H9 (cell line): ENCODE measurements at regions not wholly inside any gene's neighbourhood (a gene's known extent, or its start where the extent isn't known, plus 50 kb on each side); places are given as distances from the start of the nearest gene placed in this dataset.

Source experiments
- DNase-seq: peaks from one replicate; pipeline ENCODE4 v3.0.0-alpha.2; 2017
- H2AFZ ChIP-seq: one replicate; pipeline ENCODE4 v1.6.1; 2013; ENCODE audit warnings: mild to moderate bottlenecking, low read length, control low read depth, moderate library complexity
- H2AK5ac ChIP-seq: 2 replicates; pipeline ENCODE4 v1.6.1; 2013; ENCODE audit warnings: low read length, control low read depth, mixed read lengths; ENCODE audit not compliant: insufficient read length
- H2BK120ac ChIP-seq: one replicate; pipeline ENCODE4 v1.6.1; 2013; ENCODE audit warnings: low read depth, mild to moderate bottlenecking, low read length, control low read depth, inconsistent platforms; ENCODE audit not compliant: poor library complexity, severe bottlenecking
- H2BK12ac ChIP-seq: 2 replicates; pipeline ENCODE4 v1.6.1; 2013; ENCODE audit warnings: low read length, control low read depth, mixed read lengths, low read depth; ENCODE audit not compliant: insufficient read length
- H2BK15ac ChIP-seq: 2 replicates; pipeline ENCODE4 v1.6.1; 2013; ENCODE audit warnings: low read depth, low read length, control low read depth
- H2BK20ac ChIP-seq: one replicate; pipeline ENCODE4 v1.6.1; 2013; ENCODE audit warnings: low read depth, mild to moderate bottlenecking, low read length, control low read depth, inconsistent platforms; ENCODE audit not compliant: poor library complexity, severe bottlenecking
- H2BK5ac ChIP-seq: 2 replicates; pipeline ENCODE4 v1.6.1; 2013; ENCODE audit warnings: low read length, control low read depth, mixed read lengths; ENCODE audit not compliant: insufficient read length
- H3K14ac ChIP-seq: 2 replicates; pipeline ENCODE4 v1.6.1; 2013; ENCODE audit warnings: low read length, control low read depth; ENCODE audit not compliant: insufficient read depth
- H3K18ac ChIP-seq: 2 replicates; pipeline ENCODE4 v1.6.1; 2013; ENCODE audit warnings: low read depth, mild to moderate bottlenecking, mixed read lengths, low read length, control low read depth; ENCODE audit not compliant: insufficient read length
- H3K23ac ChIP-seq: 2 replicates; pipeline ENCODE4 v1.6.1; 2013; ENCODE audit warnings: low read length, control low read depth, mixed read lengths, low read depth; ENCODE audit not compliant: insufficient read length
- H3K23me2 ChIP-seq: 2 replicates; pipeline ENCODE4 v1.6.1; 2013; ENCODE audit warnings: low read depth, mild to moderate bottlenecking, mixed read lengths, low read length, control low read depth; ENCODE audit not compliant: insufficient read length, poor library complexity, severe bottlenecking
- H3K27ac ChIP-seq: 2 replicates; pipeline ENCODE4 v1.5.1; 2013; ENCODE audit warnings: low read length, control low read depth, mixed read lengths, low read depth; ENCODE audit not compliant: insufficient read length
- H3K27me3 ChIP-seq: 2 replicates; pipeline ENCODE4 v1.6.1; 2013; ENCODE audit warnings: low read length, control low read depth, inconsistent platforms; ENCODE audit not compliant: insufficient read depth
- H3K4ac ChIP-seq: 2 replicates; pipeline ENCODE4 v1.6.1; 2013; ENCODE audit warnings: low read depth, mild to moderate bottlenecking, control low read depth, inconsistent platforms, low read length, moderate library complexity
- H3K4me1 ChIP-seq: 2 replicates; pipeline ENCODE4 v1.6.1; 2013; ENCODE audit warnings: low read length, control low read depth, inconsistent platforms; ENCODE audit not compliant: insufficient read depth
- H3K4me2 ChIP-seq: 2 replicates; pipeline ENCODE4 v1.6.1; 2013; ENCODE audit warnings: low read length, control low read depth, mixed read lengths; ENCODE audit not compliant: insufficient read length, insufficient read depth
- H3K56ac ChIP-seq: 2 replicates; pipeline ENCODE4 v1.6.1; 2013; ENCODE audit warnings: low read depth, mild to moderate bottlenecking, mixed read lengths, low read length, control low read depth; ENCODE audit not compliant: insufficient read length
- H3K79me1 ChIP-seq: 2 replicates; pipeline ENCODE4 v1.6.1; 2013; ENCODE audit warnings: low read depth, mild to moderate bottlenecking, moderate library complexity, low read length, control low read depth, inconsistent platforms; ENCODE audit not compliant: insufficient read depth, poor library complexity, severe bottlenecking
- H3K79me2 ChIP-seq: 2 replicates; pipeline ENCODE4 v1.6.1; 2013; ENCODE audit warnings: low read length, control low read depth, inconsistent platforms; ENCODE audit not compliant: insufficient read depth
- H3K9ac ChIP-seq: 2 replicates; pipeline ENCODE4 v1.6.1; 2013; ENCODE audit warnings: low read length, control low read depth, mixed read lengths; ENCODE audit not compliant: insufficient read length; ENCODE audit errors: extremely low read depth
- H3K9me3 ChIP-seq: one replicate; pipeline ENCODE4 v1.6.1; 2013; ENCODE audit warnings: low read depth, low read length, inconsistent platforms; ENCODE audit not compliant: control insufficient read depth
- H3T11ph ChIP-seq: one replicate; pipeline ENCODE4 v1.6.1; 2013; ENCODE audit warnings: mild to moderate bottlenecking, low read length, control low read depth, inconsistent platforms
- H4K20me1 ChIP-seq: one replicate; pipeline ENCODE4 v1.6.1; 2013; ENCODE audit not compliant: control insufficient read depth, insufficient read length, insufficient read depth
- H4K5ac ChIP-seq: 2 replicates; pipeline ENCODE4 v1.6.1; 2013; ENCODE audit warnings: low read depth, mild to moderate bottlenecking, mixed read lengths, low read length, control low read depth; ENCODE audit not compliant: insufficient read length
- H4K8ac ChIP-seq: replicated peaks from 2 replicates; pipeline ENCODE4 v1.6.1; 2013; ENCODE audit warnings: low read length, control low read depth, mixed read lengths, low read depth; ENCODE audit not compliant: insufficient read length
- H4K91ac ChIP-seq: 2 replicates; pipeline ENCODE4 v1.6.1; 2013; ENCODE audit warnings: low read depth, mild to moderate bottlenecking, moderate library complexity, mixed read lengths, low read length, control low read depth; ENCODE audit not compliant: insufficient read length
- H3K27ac Mint-ChIP-seq, 3 experiments: 2 replicates in 2 of 3; 3 replicates in 1 of 3; pipeline ENCODE4 v1.8.0; 2020 to 2021; ENCODE audit warnings: mixed read lengths in 3 of 3, mild to moderate bottlenecking in 1 of 3, moderate library complexity in 1 of 3
- H3K27me3 Mint-ChIP-seq: 2 replicates; pipeline ENCODE4 v1.8.0; 2021; ENCODE audit warnings: low read depth, mild to moderate bottlenecking, moderate library complexity, mixed read lengths
- H3K36me3 Mint-ChIP-seq, 3 experiments: 2 replicates in 2 of 3; 3 replicates in 1 of 3; pipeline ENCODE4 v1.8.0; 2020 to 2021; ENCODE audit warnings: low read depth in 3 of 3, mixed read lengths in 3 of 3; ENCODE audit not compliant: insufficient read depth in 1 of 3
- H3K4me1 Mint-ChIP-seq, 2 experiments: 2 replicates each; pipeline ENCODE4 v1.8.0; 2020; ENCODE audit warnings: mixed read lengths in 2 of 2
- H3K4me3 Mint-ChIP-seq, 2 experiments: 2 replicates in 1 of 2; 3 replicates in 1 of 2; pipeline ENCODE4 v1.8.0; 2020 to 2021; ENCODE audit warnings: mild to moderate bottlenecking in 2 of 2, mixed read lengths in 2 of 2, moderate library complexity in 1 of 2
- H3K9me3 Mint-ChIP-seq, 2 experiments: 2 replicates in 1 of 2; 3 replicates in 1 of 2; pipeline ENCODE4 v1.8.0; 2020; ENCODE audit warnings: mild to moderate bottlenecking in 2 of 2, mixed read lengths in 2 of 2, moderate library complexity in 1 of 2
- CTCF ChIP-seq: fragments of 200-600 bp; sonication (generic); conservative IDR thresholded peaks from 3 replicates; pipeline ENCODE4 v1.8.0; 2021; ENCODE audit warnings: antibody characterized with exemption, mild to moderate bottlenecking
- WGBS: extraction: QIAGEN DNeasy Blood & Tissue Kit; methylation state at CpG from one replicate; pipeline ENCODE4 v1.1.7; 2013; ENCODE audit warnings: missing lambda C conversion rate, low lambda C conversion rate, mixed read lengths; ENCODE audit not compliant: insufficient read length; ENCODE audit errors: extremely low coverage; 5-methylcytosine and 5-hydroxymethylcytosine counted together

GRCh38 chr4:108322497-108322896 is 153.8 kb upstream of the LEF1 start:
- Histone ChIP-seq H3K14ac (no peak overlapping the region), H2BK12ac (no peak overlapping the region), H2BK5ac (no peak overlapping the region), H3K79me2 (no peaks in the 10 kb centered on the region), H4K20me1 (no peaks in the 10 kb centered on the region), H2AFZ (no peak overlapping the region), H3K4me2 (no peak overlapping the region), H3T11ph (no peak overlapping the region), H2BK15ac (no peak overlapping the region), H4K91ac (no peak overlapping the region), H3K23ac (no peak overlapping the region), H3K56ac (no peak overlapping the region), H4K5ac (no peak overlapping the region), H3K18ac (no peak overlapping the region), H3K27ac (no peak overlapping the region), H2BK120ac (no peak overlapping the region), H3K79me1 (no peaks in the 10 kb centered on the region), H3K4me1 (no peaks in the 10 kb centered on the region), H3K4ac (no peak overlapping the region), H3K27me3 (no peaks in the 10 kb centered on the region), H2AK5ac (no peak overlapping the region), H3K23me2 (no peaks in the 10 kb centered on the region), H2BK20ac (no peak overlapping the region), H3K9me3 (no peaks in the 10 kb centered on the region), H3K9ac (no peak overlapping the region), H4K8ac (no peak overlapping the region)
- Mint-ChIP-seq H3K27ac (no peak overlapping the region), H3K4me3 (no peak overlapping the region), H3K4me1 (no peaks in the 10 kb centered on the region), H3K36me3 (peaks cover 0 to 4% (median 2%) of the 10 kb centered on the region in 3 experiments; a peak in 2 of 7 replicates), H3K9me3 (peaks cover 4% of the 10 kb centered on the region in 2 experiments; a peak in 2 of 5 replicates), H3K27me3 (peaks cover 5% of the 10 kb centered on the region)
- no peak for DNase-seq
- TF ChIP-seq CTCF: no peak
- no CpG with 5 or more reads among the region's 4 CpGs for WGBS
